Neuronal stem cell (in vitro differentiated cells): ENCODE measurements at regions not wholly inside any gene's neighbourhood (a gene's known extent, or its start where the extent isn't known, plus 50 kb on each side); places are given as distances from the start of the nearest gene placed in this dataset.

ENCODE experiments used
- DNase-seq: peaks from one replicate; pipeline ENCODE4 v3.0.0-alpha.2; 2013; ENCODE audit warnings: low spot score
- H2AFZ ChIP-seq: one replicate; pipeline ENCODE4 v1.6.1; 2013; ENCODE audit warnings: mild to moderate bottlenecking, low read length, inconsistent platforms
- H2AK5ac ChIP-seq: 2 replicates; pipeline ENCODE4 v1.6.1; 2013; ENCODE audit warnings: low read depth, mild to moderate bottlenecking, inconsistent platforms, low read length, moderate library complexity, mixed read lengths
- H2BK120ac ChIP-seq: 2 replicates; pipeline ENCODE4 v1.6.1; 2013; ENCODE audit warnings: low read depth, mild to moderate bottlenecking, inconsistent platforms, low read length, moderate library complexity, mixed read lengths
- H2BK12ac ChIP-seq: one replicate; pipeline ENCODE4 v1.6.1; 2013; ENCODE audit warnings: low read length, inconsistent platforms
- H2BK15ac ChIP-seq: 2 replicates; pipeline ENCODE4 v1.6.1; 2013; ENCODE audit warnings: mild to moderate bottlenecking, low read length, inconsistent platforms, mixed read lengths
- H2BK5ac ChIP-seq: one replicate; pipeline ENCODE4 v1.6.1; 2013; ENCODE audit warnings: inconsistent platforms, mild to moderate bottlenecking, low read length, moderate library complexity
- H3K14ac ChIP-seq: one replicate; pipeline ENCODE4 v1.6.1; 2013; ENCODE audit warnings: low read length, inconsistent platforms
- H3K18ac ChIP-seq: 2 replicates; pipeline ENCODE4 v1.6.1; 2013; ENCODE audit warnings: low read length, inconsistent platforms
- H3K23ac ChIP-seq: 2 replicates; pipeline ENCODE4 v1.6.1; 2013; ENCODE audit warnings: low read depth, mild to moderate bottlenecking, mixed read lengths, low read length, inconsistent platforms; ENCODE audit not compliant: poor library complexity
- H3K27ac ChIP-seq: replicated peaks from 3 replicates; pipeline ENCODE4 v1.5.1; 2013; ENCODE audit warnings: low read length, inconsistent platforms
- H3K27me3 ChIP-seq, 3 experiments: 2 replicates each; pipeline ENCODE4 v1.6.1; 2013; ENCODE audit warnings: low read length in 3 of 3, mild to moderate bottlenecking in 2 of 3, inconsistent platforms in 1 of 3, low read depth in 1 of 3, mixed read lengths in 1 of 3, moderate library complexity in 1 of 3; ENCODE audit not compliant: control insufficient read depth in 3 of 3, insufficient read depth in 3 of 3
- H3K36me3 ChIP-seq, 2 donors: replicated peaks in 1 of 2; 2 replicates each; pipeline ENCODE4 v1.6.1; 2013; ENCODE audit warnings: low read length in 2 of 2; ENCODE audit not compliant: control insufficient read depth in 2 of 2, insufficient read depth in 2 of 2
- H3K4ac ChIP-seq: 2 replicates; pipeline ENCODE4 v1.6.1; 2013; ENCODE audit warnings: inconsistent platforms, mild to moderate bottlenecking, low read length, moderate library complexity
- H3K4me1 ChIP-seq, 2 donors: 1 replicate in 1 of 2; 2 replicates in 1 of 2; pipeline ENCODE4 v1.6.1; 2013; ENCODE audit warnings: low read length in 2 of 2, low read depth in 1 of 2; ENCODE audit not compliant: control insufficient read depth in 2 of 2, insufficient read depth in 1 of 2
- H3K4me2 ChIP-seq: one replicate; pipeline ENCODE4 v1.6.1; 2013; ENCODE audit warnings: mild to moderate bottlenecking, low read length, inconsistent platforms; ENCODE audit not compliant: insufficient read depth, poor library complexity, severe bottlenecking
- H3K4me3 ChIP-seq, 2 donors: 2 replicates each; pipeline ENCODE4 v1.5.1; 2013; ENCODE audit warnings: low read length in 2 of 2, mild to moderate bottlenecking in 2 of 2, inconsistent platforms in 1 of 2, moderate library complexity in 1 of 2
- H3K79me1 ChIP-seq: one replicate; pipeline ENCODE4 v1.6.1; 2013; ENCODE audit warnings: low read depth, mild to moderate bottlenecking, inconsistent platforms, low read length, moderate library complexity
- H3K9ac ChIP-seq: one replicate; pipeline ENCODE4 v1.6.1; 2013; ENCODE audit warnings: mild to moderate bottlenecking, low read depth, low read length, inconsistent platforms; ENCODE audit not compliant: poor library complexity
- H3K9me3 ChIP-seq, 2 donors: replicated peaks in 1 of 2; 2 replicates each; pipeline versions ENCODE3 to v1.6.1; 2013; ENCODE audit warnings: low read length in 2 of 2, mild to moderate bottlenecking in 2 of 2, inconsistent platforms in 1 of 2, low read depth in 1 of 2, mixed read lengths in 1 of 2, moderate library complexity in 1 of 2; ENCODE audit not compliant: control insufficient read depth in 2 of 2, insufficient read depth in 1 of 2
- H4K8ac ChIP-seq: one replicate; pipeline ENCODE4 v1.6.1; 2013; ENCODE audit warnings: low read depth, mild to moderate bottlenecking, inconsistent platforms, low read length, moderate library complexity
- H4K91ac ChIP-seq: one replicate; pipeline ENCODE4 v1.6.1; 2013; ENCODE audit warnings: low read length, low read depth, mild to moderate bottlenecking, inconsistent platforms; ENCODE audit not compliant: poor library complexity
- WGBS, 2 donors: extraction: QIAGEN DNeasy Blood & Tissue Kit; methylation state at CpG; one replicate each; pipeline ENCODE4 v1.1.7; 2013; ENCODE audit warnings: missing lambda C conversion rate in 2 of 2, mixed read lengths in 1 of 2; ENCODE audit not compliant: insufficient read length in 2 of 2, insufficient replicate concordance in 1 of 2; ENCODE audit errors: extremely low coverage in 2 of 2; 5-methylcytosine and 5-hydroxymethylcytosine counted together

- Histone ChIP-seq H2BK12ac (no peak overlapping the region), H3K4me1 (peaks cover 0 to 7% of the 10 kb centered on the region in 2 donors), H3K9ac (no peak overlapping the region), H2BK120ac (no peak overlapping the region), H3K9me3 (no peaks in the 10 kb centered on the region), H3K18ac (no peak overlapping the region), H2BK5ac (no peak overlapping the region), H3K36me3 (no peaks in the 10 kb centered on the region), H2BK15ac (no peak overlapping the region), H3K27ac (no peak overlapping the region), H3K4me3 (no peak overlapping the region), H3K4me2 (no peak overlapping the region), H3K14ac (no peak overlapping the region), H4K8ac (no peak overlapping the region), H3K4ac (no peak overlapping the region), H4K91ac (no peak overlapping the region), H2AK5ac (no peak overlapping the region), H3K23ac (no peak overlapping the region), H2AFZ (no peak overlapping the region), H3K27me3 (no peaks in the 10 kb centered on the region), H3K79me1 (no peaks in the 10 kb centered on the region)
- no peak for DNase-seq
Measured at GRCh38 chr7:142314281-142314680, 56.4 kb upstream of the PRSS58 start.

GRCh38 chr7:142313528-142313927 is 55.7 kb upstream of the PRSS58 start:
- H2BK5ac ChIP-seq, result no peak overlapping the region
- H3K4me2 ChIP-seq, result no peak overlapping the region
- H3K27me3 ChIP-seq, result no peaks in the 10 kb centered on the region
- no peak for DNase-seq
- no peaks in the 10 kb centered on the region for H3K36me3 ChIP-seq
- H4K8ac ChIP-seq, result no peak overlapping the region
- H3K9me3 ChIP-seq, result no peaks in the 10 kb centered on the region
- no peak overlapping the region for H2BK120ac ChIP-seq
- H3K4me1 ChIP-seq, result peaks cover 0 to 9% of the 10 kb centered on the region in 2 donors
- no peak overlapping the region for H3K14ac ChIP-seq
- H3K27ac ChIP-seq, result no peak overlapping the region
- no peak overlapping the region for H4K91ac ChIP-seq
- no peak overlapping the region for H2BK12ac ChIP-seq
- H3K9ac ChIP-seq, result no peak overlapping the region
- H2AK5ac ChIP-seq, result no peak overlapping the region
- no peak overlapping the region for H2AFZ ChIP-seq
- H2BK15ac ChIP-seq, result no peak overlapping the region
- WGBS, 2 donors, result no CpG with 5 or more reads among the region's 11 CpGs
- H3K18ac ChIP-seq, result no peak overlapping the region
- no peak overlapping the region for H3K4me3 ChIP-seq
- no peaks in the 10 kb centered on the region for H3K79me1 ChIP-seq
- H3K23ac ChIP-seq, result no peak overlapping the region
- H3K4ac ChIP-seq, result no peak overlapping the region

- Histone ChIP-seq H2BK12ac (no peak overlapping the region), H2AFZ (no peak overlapping the region), H4K8ac (no peak overlapping the region), H3K4me1 (peaks cover 0 to 12% of the 10 kb centered on the region in 2 donors), H2AK5ac (no peak overlapping the region), H3K27me3 (no peaks in the 10 kb centered on the region), H3K4me3 (no peak overlapping the region), H3K23ac (no peak overlapping the region), H3K4me2 (no peak overlapping the region), H2BK120ac (no peak overlapping the region), H3K14ac (no peak overlapping the region), H3K4ac (no peak overlapping the region), H3K27ac (no peak overlapping the region), H3K79me1 (no peaks in the 10 kb centered on the region), H2BK15ac (no peak overlapping the region), H2BK5ac (no peak overlapping the region), H3K9ac (no peak overlapping the region), H3K18ac (no peak overlapping the region), H3K36me3 (no peaks in the 10 kb centered on the region), H4K91ac (no peak overlapping the region), H3K9me3 (no peaks in the 10 kb centered on the region)
- WGBS, 2 donors, result no CpG with 5 or more reads among the region's 3 CpGs
- DNase-seq, result no peak
Measured at GRCh38 chr7:142311876-142312275, 54.0 kb upstream of the PRSS58 start.

GRCh38 chr7:142308918-142309317 is 51.1 kb upstream of the PRSS58 start:
- H3K79me1 ChIP-seq, result no peaks in the 10 kb centered on the region
- H3K9me3 ChIP-seq, result no peaks in the 10 kb centered on the region
- H3K14ac ChIP-seq, result no peak overlapping the region
- DNase-seq, result no peak
- H3K23ac ChIP-seq, result no peak overlapping the region
- H2BK5ac ChIP-seq, result no peak overlapping the region
- no peak overlapping the region for H3K4me2 ChIP-seq
- no peak overlapping the region for H2BK12ac ChIP-seq
- H3K36me3 ChIP-seq, result no peaks in the 10 kb centered on the region
- no peak overlapping the region for H3K27ac ChIP-seq
- no peak overlapping the region for H2AK5ac ChIP-seq
- no peak overlapping the region for H3K18ac ChIP-seq
- no CpG with 5 or more reads among the region's 3 CpGs for WGBS, 2 donors
- no peak overlapping the region for H3K4ac ChIP-seq
- H2BK15ac ChIP-seq, result no peak overlapping the region
- H3K27me3 ChIP-seq, result no peaks in the 10 kb centered on the region
- H4K91ac ChIP-seq, result no peak overlapping the region
- peaks cover 0 to 12% of the 10 kb centered on the region in 2 donors for H3K4me1 ChIP-seq
- H2AFZ ChIP-seq, result no peak overlapping the region
- H2BK120ac ChIP-seq, result no peak overlapping the region
- H3K9ac ChIP-seq, result peak overlapping the region; percentile 18
- H3K4me3 ChIP-seq, result no peak overlapping the region
- no peak overlapping the region for H4K8ac ChIP-seq
